NCI-H748 (cell line): ENCODE measurements at regions not wholly inside any gene's neighbourhood (a gene's known extent, or its start where the extent isn't known, plus 50 kb on each side); places are given as distances from the start of the nearest gene placed in this dataset.
"Not testable (repeated sequence)": the region's sequence is repeated elsewhere in the genome, so short reads cannot be mapped to it uniquely, and the experiment has no call there.

Source experiments
- DNase-seq: peaks from one replicate; lab custom pipeline; 2025; ENCODE audit not compliant: unreplicated experiment; lab: John Stamatoyannopoulos, UW

DNA sequence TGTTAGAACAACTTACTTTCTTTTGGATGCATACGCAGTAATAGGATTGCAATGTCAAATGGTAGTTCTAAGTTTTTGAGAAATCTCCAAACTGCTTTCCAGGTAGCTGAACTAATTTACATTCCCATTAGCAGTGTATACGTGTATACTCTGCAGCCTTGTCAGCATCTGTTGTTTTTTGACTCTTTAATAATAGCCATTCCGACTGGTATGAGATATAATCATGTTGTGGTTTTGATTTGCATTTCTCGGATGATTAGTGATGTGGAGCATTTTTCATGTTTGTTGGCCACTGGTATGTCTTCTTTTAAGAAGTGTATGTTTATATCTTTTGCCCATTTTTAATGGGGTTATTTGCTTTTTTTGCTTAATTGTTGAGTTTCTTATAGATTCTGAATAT lies 76.9 kb upstream of the HNRNPA1L2 start:
- DNase-seq, result not testable (repeated sequence)

DNA sequence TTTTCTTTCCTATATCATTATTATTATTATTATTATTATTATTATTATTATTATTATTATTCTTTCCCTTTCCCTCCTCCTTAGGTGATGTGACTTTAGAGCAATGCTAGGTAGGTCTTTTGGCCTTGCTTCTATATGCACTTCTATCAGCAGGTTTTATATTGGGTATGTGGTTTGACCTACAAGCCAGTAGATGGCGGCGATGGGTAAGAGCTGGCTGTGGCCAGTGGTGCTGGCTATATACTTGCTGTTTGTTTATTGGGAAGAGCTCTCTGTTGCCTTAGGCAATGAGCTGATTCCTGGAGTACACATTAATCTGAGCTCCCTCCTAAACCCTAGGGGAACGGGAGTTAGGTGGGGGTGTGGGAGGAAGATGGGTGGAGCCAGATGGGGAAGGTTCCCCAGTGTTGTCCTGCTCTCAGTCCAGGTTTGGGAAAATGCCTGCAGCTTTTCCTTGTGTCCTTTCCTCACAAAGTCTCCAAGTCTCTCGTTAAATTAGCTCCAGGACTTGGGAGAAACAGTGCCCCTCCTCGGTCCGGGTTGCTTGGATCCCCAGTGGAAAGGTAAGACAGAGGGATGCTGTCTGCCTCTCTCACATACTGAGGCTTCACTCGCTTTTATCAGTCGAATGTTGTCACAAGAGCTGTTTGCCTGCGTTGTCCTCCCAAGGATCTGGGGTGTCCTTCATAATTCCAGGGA lies 72.2 kb upstream of the HNRNPA1L2 start:
- peak; percentile 21 for DNase-seq

- not testable (repeated sequence) for DNase-seq
These were observed 71.1 kb upstream of the HNRNPA1L2 start for GRCh38 chr13:52571163-52571562.

DNA sequence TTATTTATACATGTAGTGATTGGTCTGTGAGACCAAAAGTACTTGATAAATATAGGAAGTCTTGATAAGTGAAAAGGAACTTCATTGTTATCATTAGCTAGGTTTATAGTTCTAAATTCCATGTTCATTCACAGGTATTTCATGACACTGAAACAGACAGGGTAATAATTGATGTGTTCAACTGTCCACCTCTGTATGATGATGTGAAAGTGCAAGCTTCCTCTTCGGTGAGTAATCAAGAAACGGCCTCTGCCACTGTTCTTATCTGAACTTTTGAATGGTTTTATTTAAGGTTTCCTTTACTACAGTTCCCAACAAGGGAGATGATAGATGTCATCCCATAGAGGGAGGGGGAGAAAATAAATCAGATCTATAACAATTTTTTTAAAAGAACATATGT lies 59.3 kb upstream of the HNRNPA1L2 start:
- not testable (repeated sequence) for DNase-seq
